ENCODE measurements at regions not wholly inside any gene's neighbourhood (a gene's known extent, or its start where the extent isn't known, plus 50 kb on each side); places are given as distances from the start of the nearest gene placed in this dataset.
"Not testable (repeated sequence)": the region's sequence is repeated elsewhere in the genome, so short reads cannot be mapped to it uniquely, and the experiment has no call there.

DNA sequence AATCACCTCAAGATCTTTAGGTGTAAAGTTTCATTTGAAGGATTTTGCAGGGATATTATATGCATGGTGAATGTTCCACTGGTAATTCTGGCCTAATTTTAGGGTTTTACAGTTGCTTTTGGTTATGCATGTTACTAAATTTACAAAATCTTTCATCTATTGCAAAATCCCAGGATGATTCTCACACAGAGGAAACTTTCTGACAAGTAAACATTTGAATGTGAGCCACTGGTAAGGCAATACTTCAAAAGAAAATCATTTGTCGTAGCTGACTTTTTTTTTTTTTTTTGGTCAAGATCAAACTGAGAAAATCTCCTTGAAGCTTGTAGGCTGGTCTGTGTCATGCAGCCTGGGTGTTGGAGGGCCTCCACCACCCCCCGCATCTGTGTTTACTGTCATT, 141.9 kb upstream of the EXOC2 start:
- no peak for DNase-seq

DNA sequence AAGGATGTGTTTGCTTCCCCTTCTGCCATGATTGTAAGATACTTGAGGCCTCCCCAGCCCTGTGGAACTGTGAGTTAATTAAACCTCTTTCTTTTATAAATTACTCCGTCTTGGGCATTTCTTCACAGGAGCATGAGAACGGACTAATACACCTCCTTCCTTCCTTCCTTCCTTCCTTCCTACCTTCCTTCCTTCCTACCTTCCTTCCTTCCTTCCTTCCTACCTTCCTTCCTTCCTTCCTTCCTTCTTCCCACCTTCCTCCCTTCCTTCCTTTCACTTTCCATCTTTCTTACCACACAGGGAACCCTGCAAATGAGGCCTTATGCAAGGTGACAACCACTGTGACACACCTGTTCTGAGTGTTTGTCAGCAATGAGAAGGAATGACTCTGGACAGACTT, 141.3 kb upstream of the EXOC2 start:
- DNase-seq = no peak

DNA sequence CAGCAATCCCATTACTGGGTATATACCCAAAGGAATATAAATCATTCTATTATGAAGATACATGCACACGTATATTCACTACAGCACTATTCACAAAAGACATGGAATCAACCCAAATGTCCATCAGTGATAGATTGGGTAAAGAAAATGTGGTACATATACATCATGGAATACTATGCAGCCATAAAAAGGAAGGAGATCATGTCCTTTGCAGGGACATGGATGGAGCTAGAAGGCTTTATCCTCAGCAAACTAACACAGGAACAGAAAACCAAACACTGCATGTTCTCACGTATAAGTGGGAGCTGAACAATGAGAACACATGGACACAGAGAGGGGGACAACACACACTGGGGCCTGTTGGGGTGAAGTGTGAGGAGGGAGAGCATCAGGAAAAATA, 139.9 kb upstream of the EXOC2 start:
- DNase-seq = not testable (repeated sequence)

DNA sequence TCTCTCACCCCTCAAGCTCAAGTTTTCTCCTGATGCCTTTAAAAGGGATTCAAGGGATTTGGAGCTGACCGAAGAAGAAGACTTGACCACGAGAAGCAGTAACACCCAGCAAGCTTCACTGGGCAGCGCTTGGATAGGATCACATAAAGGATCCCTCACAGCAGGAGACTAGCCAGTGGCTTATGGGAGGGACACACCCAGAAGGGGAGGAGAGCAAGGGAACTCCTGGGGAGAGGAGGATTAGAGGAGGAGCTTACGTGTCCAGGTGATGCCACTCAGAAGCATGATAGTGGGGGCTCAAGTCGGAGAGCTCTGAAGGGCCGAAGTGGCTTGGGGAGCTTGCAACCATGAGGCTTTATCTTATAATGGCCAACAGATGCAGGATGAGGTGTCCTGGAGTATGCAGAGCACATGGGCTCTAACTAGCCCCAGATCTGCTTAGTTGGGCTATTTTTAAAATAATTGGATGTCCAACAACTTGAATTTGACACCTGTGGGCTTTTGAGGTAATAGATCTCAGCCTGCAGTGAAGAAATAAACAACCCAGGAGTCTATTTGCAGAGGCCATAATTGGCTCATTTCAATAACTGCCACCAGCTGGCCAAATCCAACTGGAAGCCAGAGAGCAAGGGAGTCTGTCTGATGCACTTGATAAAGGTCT, 137.9 kb upstream of the EXOC2 start:
- DNase-seq = no peak

DNA sequence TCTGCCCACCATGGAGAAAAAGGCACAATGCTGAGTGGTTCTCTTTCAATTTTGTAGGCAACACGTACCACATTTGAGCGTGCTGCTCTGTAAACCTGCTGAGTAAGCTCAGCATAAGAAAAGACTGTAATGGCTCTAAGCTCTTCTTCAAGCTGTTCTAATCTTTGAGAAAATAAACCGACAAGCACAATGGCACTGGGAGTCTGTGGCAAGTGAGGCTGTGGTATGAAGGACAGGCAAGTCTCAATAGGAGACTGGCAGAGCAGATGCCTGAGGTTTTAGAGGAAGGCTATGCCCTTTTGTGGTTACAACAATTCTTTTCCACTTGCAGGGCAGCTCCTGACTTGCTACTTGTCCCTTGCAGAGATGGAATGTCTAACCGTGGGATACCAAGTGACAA, 136.7 kb upstream of the EXOC2 start:
- no peak for DNase-seq

DNA sequence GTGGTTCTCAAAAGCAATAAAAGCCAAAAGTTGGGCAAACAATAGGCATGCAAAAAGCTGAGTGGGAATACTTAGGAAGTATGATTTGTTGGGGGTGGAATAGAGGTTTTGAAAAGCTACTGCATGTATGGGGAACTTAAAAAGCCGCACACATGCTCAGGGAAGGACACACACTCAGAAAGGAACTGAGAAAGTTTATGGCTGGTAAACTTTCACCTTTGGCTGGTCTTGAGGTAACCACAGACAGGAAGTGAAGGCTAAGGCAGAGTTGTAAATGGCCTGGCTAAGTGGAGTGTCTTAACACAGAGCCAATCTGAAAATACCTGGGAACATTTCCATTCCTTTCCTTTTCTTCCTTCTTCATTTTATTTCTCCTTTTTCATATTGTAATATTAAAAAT, 134.5 kb upstream of the EXOC2 start:
- no peak for DNase-seq

DNA sequence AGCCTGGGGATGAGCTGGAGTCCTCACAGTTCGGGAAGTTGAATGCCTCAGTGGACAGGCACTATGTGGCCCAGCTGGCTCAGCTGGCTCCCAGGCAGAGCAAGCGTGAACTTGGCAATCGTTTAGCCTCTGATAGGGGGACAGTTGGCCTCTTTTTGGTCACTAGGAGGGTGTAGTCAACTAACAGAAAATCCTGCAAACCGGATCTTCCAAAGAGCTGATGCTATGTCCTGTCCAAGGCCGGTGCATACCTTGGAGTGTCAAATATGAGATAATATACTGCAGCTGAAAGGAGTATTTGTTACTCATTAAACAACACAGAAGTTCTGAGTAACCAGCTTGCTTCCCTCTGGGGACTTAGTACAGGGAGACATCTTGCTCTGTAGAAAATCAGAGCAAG, 126.2 kb upstream of the EXOC2 start:
- no peak for DNase-seq

DNA sequence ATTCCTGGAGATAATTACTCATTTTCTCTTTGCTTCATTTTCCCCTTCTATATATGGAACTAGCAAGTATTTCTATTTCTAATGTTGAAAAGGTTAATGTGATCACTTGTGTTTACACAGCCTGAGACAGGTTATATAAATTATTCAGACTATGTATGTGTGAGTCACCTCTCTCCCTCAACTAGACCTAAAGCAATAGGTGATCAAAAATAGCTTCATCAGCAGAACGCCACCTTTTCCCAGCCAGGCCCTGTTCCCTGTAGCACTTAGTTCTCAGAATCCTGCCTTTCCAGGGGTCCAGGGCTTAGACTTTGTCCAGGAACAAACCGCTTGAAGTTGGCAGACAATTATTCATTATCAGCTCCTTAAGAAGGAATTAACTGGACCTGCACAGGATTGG, 125.3 kb upstream of the EXOC2 start:
- DNase-seq = no peak

DNA sequence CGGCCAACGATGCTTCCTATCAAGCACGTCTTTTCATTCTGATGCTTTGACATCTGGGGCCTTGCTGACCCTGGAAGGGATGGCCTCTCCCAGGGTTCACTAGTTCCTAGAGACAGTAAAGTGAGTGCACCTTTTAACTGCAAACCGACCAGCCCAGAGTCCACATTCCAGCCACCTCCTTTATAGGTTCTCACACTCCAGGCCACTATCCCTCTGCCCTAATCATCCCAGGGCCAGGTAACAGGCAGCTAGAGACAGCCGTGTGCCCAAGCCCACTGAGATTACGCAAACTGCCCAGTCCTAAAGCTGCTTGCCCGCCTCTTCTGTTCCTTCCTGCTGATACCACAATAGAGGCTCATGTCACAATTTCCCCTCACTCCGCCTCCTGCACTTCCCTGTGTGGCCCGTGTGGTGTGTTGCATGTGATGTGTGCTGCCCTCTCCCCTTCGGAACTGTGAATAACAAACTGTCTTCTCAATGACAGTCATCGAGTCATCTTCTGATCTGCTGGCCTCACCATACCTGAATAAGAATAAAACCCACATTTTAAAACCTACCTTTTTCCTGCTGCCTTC, 123.7 kb upstream of the EXOC2 start:
- DNase-seq = peak; percentile 17

DNA sequence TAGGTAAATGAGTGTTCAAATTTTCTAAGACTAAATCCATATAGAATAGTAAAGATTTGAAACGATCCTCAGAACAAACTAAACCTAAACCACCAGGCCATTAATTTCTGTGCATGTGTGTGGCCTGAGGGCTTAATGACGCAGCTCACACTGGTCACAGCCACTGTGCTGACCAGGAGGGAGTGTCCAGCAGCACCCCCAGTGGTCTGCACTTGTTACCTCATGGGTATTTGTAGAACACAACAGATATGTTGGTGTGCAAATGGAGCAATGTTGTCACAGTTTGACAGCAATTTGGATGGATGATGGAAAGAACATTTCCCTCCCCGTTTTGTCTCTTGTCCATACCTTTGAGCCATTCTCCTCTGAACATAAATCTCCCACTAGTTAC, 122.4 kb upstream of the EXOC2 start:
- peak; percentile 45 for DNase-seq

DNA sequence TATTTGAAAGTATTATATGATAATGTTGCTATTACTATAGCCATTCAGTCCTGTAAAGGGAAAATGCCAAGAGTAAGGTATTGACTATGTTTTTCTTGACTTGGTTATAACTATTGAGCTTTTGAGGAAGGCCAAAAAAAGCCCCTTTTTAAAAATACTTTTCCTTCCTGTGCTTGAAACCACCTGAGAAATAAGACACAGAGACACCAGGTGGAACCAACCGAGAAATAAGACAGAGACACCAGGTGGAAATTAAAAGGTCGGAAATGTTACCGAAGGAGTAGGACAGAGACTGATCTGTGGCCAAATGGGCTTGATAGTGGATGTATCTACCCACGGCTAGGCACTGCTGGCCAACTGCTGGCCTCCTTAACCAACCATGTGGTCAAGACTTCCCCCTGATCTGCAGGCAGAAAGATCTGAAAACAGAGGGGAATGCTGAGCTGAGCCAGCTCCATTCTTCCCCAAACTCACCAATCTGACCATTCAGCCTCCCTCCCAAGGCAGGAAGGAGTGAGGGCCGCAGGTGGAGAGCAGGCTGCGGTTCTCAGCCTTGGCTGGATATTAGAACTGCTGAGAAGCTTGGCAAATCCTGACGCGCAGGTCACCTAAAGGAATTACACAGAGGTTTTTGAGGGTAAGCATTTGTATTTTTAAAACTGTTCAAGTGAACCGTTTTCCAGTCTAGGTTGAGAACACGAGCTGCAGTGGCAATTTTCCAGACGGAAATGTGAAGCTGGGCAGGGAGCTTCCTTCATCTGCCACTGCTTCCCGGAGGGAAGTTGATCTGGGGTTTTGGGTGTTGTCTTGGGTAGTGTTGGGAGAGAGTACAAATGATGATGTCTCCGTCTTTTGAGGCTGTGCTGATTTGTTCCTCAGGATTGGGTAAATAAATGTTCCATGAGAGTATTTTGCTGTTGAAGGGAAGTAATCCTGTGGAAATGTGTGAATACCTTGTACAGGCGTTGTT, 121.7 kb upstream of the EXOC2 start:
- no peak for DNase-seq

DNA sequence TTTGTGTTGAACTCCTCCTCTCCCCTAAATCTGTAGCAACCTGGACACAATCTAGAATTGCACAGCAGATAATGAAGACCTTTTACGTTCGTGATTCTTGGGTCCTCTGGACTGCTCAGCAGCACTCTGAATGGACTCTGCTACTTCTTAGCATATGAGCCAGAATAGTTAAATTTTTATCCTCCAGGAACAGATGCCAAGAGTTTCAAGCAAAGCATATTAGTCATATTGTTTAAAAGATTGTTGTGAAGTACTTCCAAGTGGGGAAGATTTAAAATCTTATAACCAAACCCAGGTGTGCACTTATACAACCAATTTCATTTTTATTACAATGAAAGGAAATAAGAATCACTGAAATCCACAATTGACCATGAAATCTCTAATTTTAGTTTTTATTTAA, 118.9 kb upstream of the EXOC2 start:
- no peak for DNase-seq

DNA sequence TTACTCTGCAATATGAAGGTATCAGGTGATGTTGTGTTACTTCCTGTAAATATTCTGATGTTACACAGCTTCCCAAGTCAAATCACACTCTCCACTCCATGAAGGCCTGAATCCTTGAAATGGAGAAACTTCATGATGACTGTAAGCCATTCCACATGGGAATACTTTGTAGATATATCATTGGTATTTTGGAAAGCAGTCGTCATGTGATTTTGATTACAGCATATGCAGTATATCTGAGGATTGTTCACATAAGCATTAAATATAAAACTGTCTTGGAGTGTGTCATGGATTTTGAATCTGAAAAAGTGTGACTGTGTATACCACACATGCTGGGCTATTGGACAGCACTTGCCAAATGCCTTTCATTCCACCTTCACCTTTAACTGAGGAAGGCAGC, 118.3 kb upstream of the EXOC2 start:
- DNase-seq = no peak

DNA sequence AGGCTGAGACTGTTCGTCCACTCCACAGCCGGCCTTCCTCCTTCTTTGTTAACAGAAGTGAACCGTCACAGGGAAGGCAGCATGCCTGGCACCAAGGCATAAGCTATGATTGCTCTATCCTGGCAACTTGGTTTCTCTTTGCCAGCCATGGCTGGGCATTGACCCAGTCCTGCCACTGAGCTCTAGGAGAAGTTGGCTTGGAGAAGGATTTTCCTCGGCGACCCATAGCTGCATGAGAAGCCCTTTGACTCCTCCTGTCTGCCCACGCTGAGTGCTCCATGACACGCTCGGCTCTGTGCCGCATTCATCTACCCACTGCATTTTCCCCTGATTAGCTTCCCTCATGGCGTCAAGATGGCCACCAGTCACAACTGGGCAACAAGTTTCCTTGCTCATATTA, 111.8 kb upstream of the EXOC2 start:
- DNase-seq = no peak

DNA sequence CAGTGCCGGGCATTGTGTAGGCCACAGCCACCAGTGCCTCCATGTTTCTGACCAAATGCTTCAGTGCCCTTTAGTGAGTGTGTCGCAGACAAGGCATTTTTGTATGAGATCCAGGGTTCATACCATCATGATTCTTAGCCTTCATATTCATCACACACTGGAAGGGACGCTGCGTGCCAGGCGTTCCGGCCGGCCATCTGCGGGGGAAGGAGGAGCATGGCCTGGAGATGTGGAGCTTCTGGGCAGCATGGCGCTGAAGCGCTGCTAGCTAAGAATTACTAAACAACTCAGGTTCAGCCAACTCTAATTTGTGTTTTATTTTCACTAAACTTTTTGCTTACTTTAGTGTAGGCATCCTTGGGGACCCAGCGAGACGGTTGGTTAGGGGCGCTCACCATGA, 111.4 kb upstream of the EXOC2 start:
- no peak for DNase-seq

DNA sequence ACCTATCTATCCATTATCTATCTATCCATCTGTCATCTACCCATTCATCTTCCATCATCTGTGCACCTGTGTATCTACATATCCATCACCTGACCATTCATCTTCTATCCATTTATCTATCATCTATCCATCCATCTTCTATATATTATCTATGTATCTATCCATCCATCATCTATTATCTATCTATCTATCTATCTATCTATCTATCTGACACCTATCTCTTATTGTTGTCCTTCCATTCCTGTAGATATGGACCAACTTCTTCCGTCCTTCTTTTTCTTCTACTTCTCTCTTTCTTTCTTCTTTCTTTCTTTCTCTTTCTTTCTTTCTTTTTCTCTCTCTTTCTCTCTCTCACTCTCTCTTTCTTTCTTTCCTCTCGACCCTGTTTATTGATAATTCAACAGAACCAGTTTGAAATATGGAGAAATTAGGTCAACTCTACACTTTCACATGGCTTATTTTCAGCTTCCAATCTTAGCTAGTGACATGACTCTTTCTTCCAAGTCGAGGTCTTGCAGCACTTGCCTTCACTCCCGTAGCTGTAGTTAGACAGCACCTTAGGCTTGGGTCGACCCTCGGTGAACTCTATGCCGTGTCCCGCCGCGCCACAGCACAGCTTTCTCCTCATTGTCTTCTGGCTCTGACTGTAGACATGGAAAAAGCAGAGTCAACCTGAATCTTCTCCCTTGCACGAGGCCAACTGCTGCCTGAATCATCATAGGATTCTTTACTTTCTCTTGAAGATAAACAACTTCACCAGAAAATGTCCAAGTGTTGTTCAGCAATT, 110.4 kb upstream of the EXOC2 start:
- DNase-seq = no peak

DNA sequence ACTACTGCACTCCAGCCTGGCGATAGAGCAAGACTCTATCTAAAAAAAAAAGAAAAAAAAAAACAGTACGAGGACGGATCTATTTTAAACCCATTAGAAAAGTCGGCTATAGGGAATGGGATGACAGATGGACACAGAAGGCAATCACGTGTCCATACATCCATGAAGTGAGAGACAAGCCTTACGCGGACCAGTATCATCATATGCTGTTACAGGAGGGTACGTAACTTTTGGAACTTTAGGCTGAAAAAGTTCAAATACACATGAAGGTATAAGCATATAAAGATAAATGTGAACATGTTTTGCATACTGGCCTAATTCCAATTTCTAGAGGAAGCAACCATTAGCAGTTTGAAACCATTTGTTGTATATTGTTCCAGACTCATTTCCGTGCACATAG, 109.8 kb upstream of the EXOC2 start:
- no peak for DNase-seq

DNA sequence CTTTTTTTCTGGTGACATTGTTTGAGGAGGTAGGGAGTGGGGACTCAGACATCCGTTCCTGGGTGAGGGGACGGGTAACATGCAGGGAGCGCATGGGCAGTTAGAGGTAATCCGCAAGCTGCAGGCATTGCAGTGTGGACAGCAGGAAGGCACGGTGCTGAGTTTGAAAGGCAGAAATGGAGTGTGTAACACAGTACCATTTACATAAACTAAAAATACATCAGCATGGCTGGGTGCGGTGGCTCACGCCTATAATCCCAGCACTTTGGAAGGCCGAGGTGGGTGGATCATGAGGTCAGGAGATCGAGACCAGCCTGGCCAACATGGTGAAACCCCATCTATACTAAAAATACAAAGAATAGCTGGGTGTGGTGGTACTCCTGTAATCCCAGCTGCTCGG, 109.3 kb upstream of the EXOC2 start:
- DNase-seq = not testable (repeated sequence)

DNA sequence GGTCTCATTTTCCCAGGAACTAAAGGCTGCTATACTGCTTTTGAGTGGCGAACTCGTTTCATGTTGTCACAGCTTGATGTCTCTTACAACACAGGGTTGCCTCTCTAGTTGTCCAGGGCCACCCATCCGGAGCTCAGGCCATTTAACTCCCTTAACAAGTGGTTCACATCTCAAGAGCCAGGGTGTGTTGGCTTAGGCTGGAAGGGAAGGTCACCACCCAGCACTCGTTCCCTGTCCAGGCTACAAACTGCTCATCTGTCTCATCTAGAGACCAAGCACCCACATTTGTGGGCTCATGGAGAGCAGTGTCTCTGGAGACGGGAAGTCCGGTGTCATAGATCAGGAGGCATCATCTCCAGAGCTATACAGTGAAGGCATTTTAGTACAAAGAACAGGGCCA, 106.8 kb upstream of the EXOC2 start:
- no peak for DNase-seq

DNA sequence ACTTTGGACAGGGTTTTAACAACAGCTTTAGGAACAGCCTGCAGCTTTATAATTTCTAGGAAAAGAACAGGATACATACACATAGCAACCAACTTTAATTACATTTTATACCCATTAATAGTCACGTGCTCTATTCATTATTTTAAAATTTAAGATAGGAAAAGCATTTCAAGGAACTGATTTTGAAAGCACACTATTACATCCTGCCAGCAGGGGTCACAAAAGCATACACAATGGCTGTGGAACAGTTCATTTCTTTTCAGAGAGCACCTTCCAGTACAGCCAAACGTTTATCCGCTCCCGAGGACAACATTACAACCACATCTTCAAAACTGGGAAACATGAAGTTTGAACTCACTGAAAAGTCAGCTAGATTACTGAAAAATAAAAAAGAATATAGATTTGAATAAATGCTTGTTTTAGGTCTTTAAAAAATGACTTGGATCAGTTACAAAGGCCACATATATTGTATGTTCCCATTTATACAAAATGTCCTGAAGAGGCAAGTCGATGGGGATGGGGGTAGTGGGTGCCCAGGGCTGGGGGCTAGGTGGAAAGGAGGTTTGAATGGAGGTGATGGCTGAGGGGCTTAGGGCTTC, 104.6 kb upstream of the EXOC2 start:
- peak; percentile 72 for DNase-seq

DNA sequence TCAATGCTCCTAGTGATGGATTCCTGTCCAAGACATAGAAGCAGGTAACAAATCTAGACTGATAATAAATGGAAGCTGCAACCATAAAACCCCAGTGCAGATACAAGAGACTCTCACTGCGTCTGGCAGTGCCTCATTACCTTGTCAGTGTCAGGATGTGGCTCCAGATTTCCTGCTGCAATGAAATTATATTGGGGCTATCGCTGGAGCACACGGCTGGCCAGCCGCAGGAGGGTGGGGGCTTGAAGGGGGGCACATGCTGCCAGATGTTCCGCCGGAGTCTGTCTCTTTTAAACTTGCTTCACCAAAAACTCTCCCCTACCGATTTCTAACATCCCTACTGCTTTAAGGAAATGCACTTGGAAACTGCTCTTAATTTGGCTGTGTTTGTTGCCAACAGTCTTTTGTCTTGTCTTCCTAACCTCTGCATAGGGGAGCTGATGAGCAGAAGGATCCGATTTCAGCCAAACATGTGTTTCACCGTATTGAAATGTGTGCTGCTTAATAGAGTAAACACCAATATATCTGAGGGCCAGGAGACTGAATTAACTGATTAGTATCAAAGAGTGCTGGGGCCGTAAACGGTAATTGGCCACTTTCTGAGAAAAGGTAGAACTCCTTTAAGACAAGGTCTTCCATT, 102.2 kb upstream of the EXOC2 start:
- no peak for DNase-seq

DNA sequence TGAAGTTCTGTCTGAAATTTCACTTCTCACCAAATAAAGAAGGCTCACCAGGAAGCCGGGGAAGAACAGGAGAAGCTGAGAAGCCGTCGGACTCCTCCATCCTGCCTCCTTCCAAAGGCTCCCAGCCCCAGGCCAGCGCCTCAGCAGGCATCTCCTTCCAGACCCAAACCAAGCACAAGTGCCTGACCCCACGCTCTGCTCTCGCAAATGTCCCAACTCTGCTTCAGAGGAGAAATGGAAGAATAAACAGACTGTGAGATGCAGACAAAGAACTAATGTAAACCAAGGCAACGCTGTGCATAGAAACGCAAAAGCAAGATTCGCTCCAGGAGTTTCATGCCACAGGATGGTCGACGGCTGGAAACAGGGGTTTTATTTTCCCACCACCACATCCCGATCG, 100.3 kb upstream of the EXOC2 start:
- no peak for DNase-seq

Data from OCI-M1 (cell line).